ENCODE measurements at regions not wholly inside any gene's neighbourhood (a gene's known extent, or its start where the extent isn't known, plus 50 kb on each side); places are given as distances from the start of the nearest gene placed in this dataset.

DNA sequence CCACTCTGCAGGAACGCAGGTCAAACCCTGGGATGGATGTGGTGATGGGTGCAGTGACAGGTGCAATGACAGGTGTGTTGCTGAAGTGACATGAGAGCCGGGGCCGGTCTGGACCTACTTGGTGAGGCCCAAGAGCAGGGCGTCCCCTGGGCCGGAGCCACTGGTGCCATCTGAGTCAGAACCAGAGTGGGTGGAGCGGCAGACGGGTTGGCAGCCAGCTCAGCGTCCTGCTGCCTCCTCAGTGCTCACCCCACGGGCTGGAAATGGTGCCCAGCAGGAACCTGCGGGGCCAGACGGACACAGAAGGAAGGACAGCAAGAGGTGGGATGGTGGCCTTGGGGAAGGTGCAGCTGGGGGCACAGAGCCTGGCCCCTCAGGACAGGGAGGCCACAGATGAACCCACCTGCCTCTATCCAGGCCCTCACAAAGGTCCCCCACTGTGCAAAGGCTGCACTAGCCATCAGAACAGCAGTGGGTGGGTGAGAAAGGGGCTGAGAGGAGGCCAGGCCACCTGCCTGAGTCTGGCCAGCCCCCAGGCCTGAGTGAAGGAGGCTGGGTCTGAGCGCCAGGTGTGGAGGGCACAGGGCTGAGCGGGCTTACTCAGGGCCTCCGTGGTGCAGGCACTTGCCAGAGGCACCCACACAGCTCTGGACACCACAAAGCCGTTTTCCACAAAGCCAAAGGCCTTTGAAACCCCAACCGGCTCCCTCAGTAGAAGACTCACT lies 129.0 kb upstream of the PPP2R2D start:
- DNase-seq (ENCODE audit: low read depth) = no peak
- TF ChIP-seq CTCF (conservative IDR thresholded peaks at IDR 0.05; ENCODE audit: low read depth, low read length) = no peak
- no peak overlapping the region for H3K4me3 ChIP-seq (ENCODE audit: low read depth, low read length)

- no peak for DNase-seq (ENCODE audit: low read depth)
- no peak overlapping the region for H3K4me3 ChIP-seq (ENCODE audit: low read depth, low read length)
- no peak for TF ChIP-seq CTCF (conservative IDR thresholded peaks at IDR 0.05; ENCODE audit: low read depth, low read length)
Observed at GRCh38 chr10:131772441-131772840, 128.4 kb upstream of the PPP2R2D start.

DNA sequence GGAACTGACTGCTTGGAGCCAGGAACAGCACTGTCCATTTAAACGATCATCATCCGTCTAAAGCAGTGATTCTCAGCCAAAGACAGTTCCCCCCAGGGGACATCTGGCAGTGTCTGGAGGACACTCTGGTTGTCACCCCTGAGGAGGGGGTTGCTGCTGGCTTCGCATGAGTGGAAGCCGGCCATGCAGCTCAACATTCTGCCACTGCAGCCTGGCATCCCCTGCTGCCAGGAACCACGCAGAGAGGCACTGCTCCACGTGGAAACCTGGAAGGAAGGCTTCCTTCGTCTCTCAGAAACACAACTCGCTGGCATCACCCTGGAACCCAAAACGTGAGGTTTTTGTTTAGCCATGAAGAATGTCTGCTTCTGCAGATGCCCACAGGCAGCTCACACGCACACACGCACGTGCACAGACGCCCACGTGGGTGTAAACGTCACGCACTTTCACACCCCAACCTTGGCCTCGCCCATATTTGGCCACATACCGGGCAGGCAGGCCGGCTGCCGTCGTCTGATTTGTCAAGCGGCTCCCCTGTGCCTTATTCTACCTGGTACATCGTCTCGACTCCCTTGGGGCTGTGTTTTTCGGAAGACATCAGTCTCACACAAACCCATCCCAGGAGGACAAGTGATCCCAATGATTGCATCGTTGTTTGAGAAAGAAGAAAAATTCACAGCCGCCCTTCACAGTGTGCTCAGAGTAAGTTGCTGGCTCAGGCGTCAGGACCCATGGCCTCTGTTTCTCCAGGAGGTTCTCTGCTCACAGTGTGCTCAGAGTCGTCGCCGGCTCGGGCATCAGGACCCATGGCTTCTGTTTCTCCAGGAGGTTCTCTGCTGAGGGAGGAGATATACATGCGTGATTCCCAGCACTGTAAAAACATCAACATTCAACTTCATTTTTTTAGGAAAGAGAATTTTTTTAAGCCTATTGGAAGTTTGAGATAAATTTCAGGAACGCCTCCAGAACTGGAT lies 127.2 kb upstream of the PPP2R2D start:
- H3K4me3 ChIP-seq (ENCODE audit: low read depth, low read length) = no peak overlapping the region
- no peak for TF ChIP-seq CTCF (conservative IDR thresholded peaks at IDR 0.05; ENCODE audit: low read depth, low read length)
- DNase-seq (ENCODE audit: low read depth) = no peak

- no peak for TF ChIP-seq CTCF (conservative IDR thresholded peaks at IDR 0.05; ENCODE audit: low read depth, low read length)
- H3K4me3 ChIP-seq (ENCODE audit: low read depth, low read length) = no peak overlapping the region
- no peak for DNase-seq (ENCODE audit: low read depth)
Observed at GRCh38 chr10:131774681-131775085, 126.1 kb upstream of the PPP2R2D start.

GRCh38 chr10:131775433-131775832 lies 125.4 kb upstream of the PPP2R2D start:
- no peak for TF ChIP-seq CTCF (conservative IDR thresholded peaks at IDR 0.05; ENCODE audit: low read depth, low read length)
- DNase-seq (ENCODE audit: low read depth) = no peak
- no peak overlapping the region for H3K4me3 ChIP-seq (ENCODE audit: low read depth, low read length)

DNA sequence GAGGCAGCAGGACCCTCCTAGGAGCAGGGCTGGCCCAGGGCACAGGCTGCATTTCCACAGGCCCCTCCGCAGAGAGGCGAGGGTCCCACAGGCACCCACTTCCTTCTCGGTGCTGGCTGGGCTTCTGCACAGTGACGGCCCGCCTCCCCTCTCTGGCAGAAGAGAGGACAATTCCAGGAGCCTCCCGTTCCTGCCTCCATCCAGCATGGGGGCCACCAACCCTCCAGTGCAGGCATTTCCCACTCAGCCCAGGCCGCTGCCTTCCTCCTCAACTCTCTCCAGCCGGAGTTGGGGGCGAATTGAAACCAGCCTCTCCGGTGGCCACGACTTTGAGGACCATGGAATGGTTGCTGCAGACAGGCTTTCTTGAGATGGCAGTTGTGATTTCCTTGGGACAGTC lies 125.0 kb upstream of the PPP2R2D start:
- no peak for TF ChIP-seq CTCF (conservative IDR thresholded peaks at IDR 0.05; ENCODE audit: low read depth, low read length)
- DNase-seq (ENCODE audit: low read depth) = no peak
- no peak overlapping the region for H3K4me3 ChIP-seq (ENCODE audit: low read depth, low read length)

Data from epithelial cell of proximal tubule (primary cell).